Fibroblast of mammary gland (primary cell): ENCODE measurements at regions not wholly inside any gene's neighbourhood (a gene's known extent, or its start where the extent isn't known, plus 50 kb on each side); places are given as distances from the start of the nearest gene placed in this dataset.

Experiments
- DNase-seq: peaks from one replicate; pipeline ENCODE4 v3.0.0-alpha.2; 2010; ENCODE audit warnings: low read depth
- H3K4me3 ChIP-seq: 2 replicates; pipeline ENCODE4 v1.5.1; 2011; ENCODE audit warnings: low read depth, mild to moderate bottlenecking, low read length, moderate library complexity; ENCODE audit not compliant: control insufficient read depth
- CTCF ChIP-seq: conservative IDR thresholded peaks from 2 replicates; pipeline ENCODE4 v1.5.1; 2011; ENCODE audit warnings: low read depth, low read length, inconsistent platforms; ENCODE audit not compliant: control insufficient read depth, insufficient read depth

- TF ChIP-seq CTCF, result no peak
- DNase-seq, result no peak
Measured at GRCh38 chr18:78624646-78625279, 354.9 kb upstream of the SALL3 start.

GRCh38 chr18:78625847-78626246, 353.8 kb upstream of the SALL3 start:
- no peak overlapping the region for H3K4me3 ChIP-seq
- DNase-seq, result no peak
- TF ChIP-seq CTCF, result no peak

More at GRCh38 chr18:78624646-78625279, 354.9 kb upstream of the SALL3 start:
- H3K4me3 ChIP-seq, result no peak overlapping the region

GRCh38 chr18:78627551-78628346, 351.9 kb upstream of the SALL3 start:
- H3K4me3 ChIP-seq, result no peak overlapping the region
- no peak for TF ChIP-seq CTCF
- DNase-seq, result no peak

- H3K4me3 ChIP-seq, result no peak overlapping the region
- TF ChIP-seq CTCF, result no peak
- no peak for DNase-seq
Measured at GRCh38 chr18:78629426-78629825, 350.2 kb upstream of the SALL3 start.

- H3K4me3 ChIP-seq, result no peak overlapping the region
- TF ChIP-seq CTCF, result no peak
- no peak for DNase-seq
Measured at GRCh38 chr18:78630356-78630755, 349.3 kb upstream of the SALL3 start.

GRCh38 chr18:78630981-78631510, 348.6 kb upstream of the SALL3 start:
- no peak overlapping the region for H3K4me3 ChIP-seq
- no peak for TF ChIP-seq CTCF
- DNase-seq, result no peak
